C4-2B (cell line): ENCODE measurements at regions not wholly inside any gene's neighbourhood (a gene's known extent, or its start where the extent isn't known, plus 50 kb on each side); places are given as distances from the start of the nearest gene placed in this dataset.
"Not testable (repeated sequence)": the region's sequence is repeated elsewhere in the genome, so short reads cannot be mapped to it uniquely, and the experiment has no call there.

Experiments
- H3K27ac ChIP-seq: fragments of 450-650 bp; 2 replicates; pipeline ENCODE4 v1.5.1; 2017
- CTCF ChIP-seq: fragments of 450-650 bp; conservative IDR thresholded peaks from 2 replicates; pipeline ENCODE4 v1.5.1; 2017; ENCODE audit warnings: mild to moderate bottlenecking
- ZFX ChIP-seq: fragments of 450-650 bp; IDR thresholded peaks from 2 replicates; pipeline ENCODE4 v1.6.1; 2017

GRCh38 chr4:42248972-42249371 is 96.5 kb upstream of the BEND4 start:
- TF ChIP-seq CTCF (no peak), ZFX (no peak)

GRCh38 chr4:42252315-42252714 is 99.9 kb upstream of the BEND4 start:
- H3K27ac ChIP-seq, result no peak overlapping the region
- TF ChIP-seq ZFX (no peak), CTCF (no peak)

More at GRCh38 chr4:42248972-42249371, 96.5 kb upstream of the BEND4 start:
- H3K27ac ChIP-seq, result no peak overlapping the region

- not testable (repeated sequence) for H3K27ac ChIP-seq
Observed at GRCh38 chr4:42257645-42258044, 105.2 kb upstream of the BEND4 start.

GRCh38 chr4:42262701-42263490 is 110.4 kb upstream of the BEND4 start:
- TF ChIP-seq ZFX, result no peak
- TF ChIP-seq CTCF, result no peak
- 0 out of 2 replicates have a peak overlapping the region, but pooled peaks have one; percentile 2 for H3K27ac ChIP-seq

GRCh38 chr4:42265782-42266602 is 113.5 kb upstream of the BEND4 start:
- no peak overlapping the region for H3K27ac ChIP-seq

GRCh38 chr4:42267724-42268123 is 115.3 kb upstream of the BEND4 start:
- TF ChIP-seq ZFX (no peak), CTCF (no peak)
- H3K27ac ChIP-seq, result no peak overlapping the region

More at GRCh38 chr4:42265782-42266602, 113.5 kb upstream of the BEND4 start:
- no peak for TF ChIP-seq CTCF
- TF ChIP-seq ZFX, result no peak

GRCh38 chr4:42268824-42269223 is 116.4 kb upstream of the BEND4 start:
- no peak overlapping the region for H3K27ac ChIP-seq
- no peak for TF ChIP-seq CTCF
- no peak for TF ChIP-seq ZFX
